Activated T-helper 2 cell treated with anti-CD3 and anti-CD28 coated beads, Interferon-gamma antibody, Interleukin-2, Interleukin-4, amounts not matched to agents 10 μg/mL and 5 μg/mL and 100 μg/mL, durations not matched to agents 14 hours and 24 hours and 36 hours (primary cell): ENCODE measurements at regions not wholly inside any gene's neighbourhood (a gene's known extent, or its start where the extent isn't known, plus 50 kb on each side); places are given as distances from the start of the nearest gene placed in this dataset.

ENCODE experiments used
- DNase-seq: peaks from one replicate; pipeline ENCODE4 v3.0.0; 2021; ENCODE audit warnings: low spot score
- H3K27ac Mint-ChIP-seq: one replicate; pipeline ENCODE4 v1.8.0; 2021; ENCODE audit warnings: mixed read lengths
- H3K27me3 Mint-ChIP-seq: one replicate; pipeline ENCODE4 v1.8.0; 2021; ENCODE audit warnings: low read depth, mixed read lengths
- H3K36me3 Mint-ChIP-seq: one replicate; pipeline ENCODE4 v1.8.0; 2021; ENCODE audit warnings: low read depth, mixed read lengths
- H3K4me1 Mint-ChIP-seq: one replicate; pipeline ENCODE4 v1.8.0; 2021; ENCODE audit warnings: low read depth, mixed read lengths
- H3K4me3 Mint-ChIP-seq: one replicate; pipeline ENCODE4 v1.8.0; 2021; ENCODE audit warnings: low read depth, mild to moderate bottlenecking, moderate library complexity, mixed read lengths
- H3K9me3 Mint-ChIP-seq: one replicate; pipeline ENCODE4 v1.8.0; 2021; ENCODE audit warnings: mixed read lengths
- intact Hi-C: fragments of 100-400 bp; cut with micrococcal nuclease; formaldehyde crosslinking; loops from one replicate; pipeline ENCODE4 v1.15.1; 2023

DNA sequence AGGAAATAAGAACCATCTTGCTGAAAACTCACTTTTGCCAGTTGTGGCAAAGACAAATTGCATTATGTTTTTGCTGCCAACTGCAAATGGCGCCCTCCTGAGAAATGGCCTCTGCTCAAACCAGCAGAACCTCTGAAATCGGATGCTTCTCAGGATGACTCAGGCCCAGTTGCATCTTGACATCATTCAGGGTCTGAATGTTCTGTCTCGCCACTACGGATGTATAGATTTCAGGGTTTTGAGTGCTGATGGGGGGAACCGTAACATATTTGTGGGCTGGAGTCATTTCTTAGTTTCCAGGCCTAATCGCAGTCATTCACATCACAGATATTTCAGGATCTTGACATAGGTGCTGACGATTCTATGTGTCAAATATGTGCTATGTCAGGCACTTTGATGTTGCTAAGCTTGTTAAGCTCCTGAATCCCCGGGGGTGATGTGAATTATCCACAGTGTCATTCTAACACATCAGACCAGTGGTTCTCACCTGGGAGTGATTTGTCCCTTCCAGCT is 207.1 kb downstream of the NFATC2 start:
- intact Hi-C loops = no loop called here
- Mint-ChIP-seq H3K9me3 (no peaks in the 10 kb centered on the region), H3K27me3 (peaks cover 3% of the 10 kb centered on the region), H3K36me3 (no peaks in the 10 kb centered on the region), H3K4me1 (peaks cover 2% of the 10 kb centered on the region), H3K4me3 (no peak overlapping the region), H3K27ac (no peak overlapping the region)
- no peak for DNase-seq

DNA sequence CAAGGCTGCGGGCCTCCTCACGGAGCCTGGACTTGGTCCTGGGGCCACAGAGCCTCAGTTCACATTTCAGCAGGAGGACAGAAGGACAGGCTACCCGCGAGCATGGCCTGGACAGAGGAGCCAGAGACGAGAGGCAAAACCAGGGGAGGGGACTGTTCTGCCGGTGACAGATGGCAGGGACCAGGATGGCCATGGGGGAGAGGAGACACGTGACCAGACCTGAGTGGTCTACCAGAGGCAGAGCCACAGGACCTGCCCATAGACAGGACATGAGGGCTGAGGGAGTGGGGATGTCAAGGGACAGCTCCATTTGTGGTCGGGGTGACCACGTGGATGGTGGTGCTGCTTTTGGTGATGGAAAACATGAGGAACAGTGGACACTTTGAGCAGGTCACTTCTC is 207.9 kb downstream of the NFATC2 start:
- no peak for DNase-seq
- peaks cover 2% of the 10 kb centered on the region for H3K4me1 Mint-ChIP-seq
- H3K27me3 Mint-ChIP-seq = peaks cover 6% of the 10 kb centered on the region
- H3K27ac Mint-ChIP-seq = no peak overlapping the region
- H3K36me3 Mint-ChIP-seq = no peaks in the 10 kb centered on the region
- intact Hi-C loops = no loop called here
- H3K4me3 Mint-ChIP-seq = no peak overlapping the region
- no peaks in the 10 kb centered on the region for H3K9me3 Mint-ChIP-seq

DNA sequence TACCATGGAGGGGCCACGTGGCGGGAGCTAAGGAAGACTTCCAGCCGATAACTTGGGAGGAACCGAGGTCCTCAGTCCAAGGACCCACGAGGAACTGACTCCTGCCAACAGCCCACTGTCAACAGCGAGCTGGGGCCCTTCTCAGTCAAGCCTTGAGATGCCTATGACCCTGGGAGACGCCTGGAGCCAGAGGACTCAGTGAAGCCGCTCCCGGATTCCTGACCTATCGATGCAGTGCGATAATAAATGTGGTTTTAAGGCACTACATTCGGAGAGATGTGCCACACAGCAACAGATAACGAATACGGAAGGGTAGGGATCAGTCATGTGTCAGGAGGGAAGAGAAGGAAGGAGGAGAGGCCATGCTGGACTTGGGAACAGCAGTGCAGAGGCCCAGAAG is 208.5 kb downstream of the NFATC2 start:
- Mint-ChIP-seq H3K27ac (no peak overlapping the region), H3K27me3 (peaks cover 6% of the 10 kb centered on the region), H3K4me1 (peaks cover 1% of the 10 kb centered on the region), H3K9me3 (no peaks in the 10 kb centered on the region), H3K4me3 (no peak overlapping the region), H3K36me3 (no peaks in the 10 kb centered on the region)
- intact Hi-C loops = no loop called here
- no peak for DNase-seq

DNA sequence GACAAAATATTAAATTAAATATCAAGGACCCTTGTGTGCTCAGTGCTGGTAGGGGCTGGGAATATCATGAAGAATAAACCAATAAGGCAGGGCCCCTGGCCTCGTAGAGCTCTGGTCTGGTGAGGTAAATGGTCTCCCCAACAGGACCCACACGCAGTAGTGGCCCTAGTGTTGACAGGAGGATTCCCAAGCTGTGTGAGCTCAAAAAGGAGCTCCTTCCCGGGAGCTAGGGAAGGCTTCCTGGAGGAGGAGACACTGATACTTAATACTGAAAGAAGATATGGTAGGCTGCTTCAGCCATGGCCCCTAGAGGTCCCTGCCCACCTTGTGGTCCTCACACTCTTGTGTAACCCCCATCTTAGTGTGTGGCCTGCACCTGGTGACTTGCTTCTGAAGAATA is 209.1 kb downstream of the NFATC2 start:
- Mint-ChIP-seq H3K27ac (no peak overlapping the region), H3K36me3 (no peaks in the 10 kb centered on the region), H3K9me3 (no peaks in the 10 kb centered on the region), H3K27me3 (peaks cover 6% of the 10 kb centered on the region), H3K4me3 (no peak overlapping the region), H3K4me1 (no peaks in the 10 kb centered on the region)
- intact Hi-C loops = no loop called here
- no peak for DNase-seq

DNA sequence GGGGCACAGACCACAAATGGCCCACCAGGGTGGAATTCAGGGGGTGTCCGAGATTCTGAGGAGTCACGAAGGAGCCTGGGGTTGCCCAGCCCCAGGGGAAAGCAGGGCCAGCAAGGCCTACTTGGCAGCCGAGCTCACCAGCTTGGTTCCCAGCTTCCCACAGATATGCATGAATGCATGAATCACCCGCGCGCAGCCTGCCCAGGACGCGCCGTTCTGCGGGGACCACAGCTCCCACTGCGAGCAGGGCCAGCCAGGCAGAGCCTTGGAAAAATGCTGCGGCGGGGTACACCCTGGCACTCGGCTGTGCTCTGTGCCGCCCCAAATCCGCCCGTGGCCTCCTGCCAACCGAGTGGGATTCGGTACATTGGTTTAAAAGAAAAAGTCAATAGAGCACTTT is 211.0 kb downstream of the NFATC2 start:
- DNase-seq = no peak
- intact Hi-C loops = no loop called here
- Mint-ChIP-seq H3K9me3 (no peaks in the 10 kb centered on the region), H3K36me3 (no peaks in the 10 kb centered on the region), H3K4me1 (no peaks in the 10 kb centered on the region), H3K27me3 (peaks cover 5% of the 10 kb centered on the region), H3K4me3 (no peak overlapping the region), H3K27ac (no peak overlapping the region)

DNA sequence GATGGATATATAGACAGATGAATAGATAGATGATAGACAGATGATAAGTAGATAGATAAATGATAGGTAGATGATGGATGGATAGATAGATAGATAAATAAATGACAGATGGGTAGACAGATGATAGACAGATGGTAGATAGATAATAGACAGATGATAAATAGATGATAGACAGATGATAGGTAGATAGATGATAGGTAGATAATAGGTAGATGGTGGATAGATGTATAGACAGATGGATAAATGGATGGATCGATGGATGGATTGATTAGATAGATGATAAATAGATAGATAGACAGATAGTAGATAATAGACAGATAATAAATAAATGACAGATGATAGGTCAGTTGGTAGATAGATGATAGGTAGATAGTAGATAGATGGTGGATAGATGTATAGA is 212.7 kb downstream of the NFATC2 start:
- Mint-ChIP-seq H3K36me3 (no peaks in the 10 kb centered on the region), H3K4me3 (no peak overlapping the region), H3K27ac (no peak overlapping the region), H3K9me3 (no peaks in the 10 kb centered on the region), H3K4me1 (no peaks in the 10 kb centered on the region), H3K27me3 (peaks cover 5% of the 10 kb centered on the region)
- DNase-seq = no peak
- intact Hi-C loops = no loop called here

DNA sequence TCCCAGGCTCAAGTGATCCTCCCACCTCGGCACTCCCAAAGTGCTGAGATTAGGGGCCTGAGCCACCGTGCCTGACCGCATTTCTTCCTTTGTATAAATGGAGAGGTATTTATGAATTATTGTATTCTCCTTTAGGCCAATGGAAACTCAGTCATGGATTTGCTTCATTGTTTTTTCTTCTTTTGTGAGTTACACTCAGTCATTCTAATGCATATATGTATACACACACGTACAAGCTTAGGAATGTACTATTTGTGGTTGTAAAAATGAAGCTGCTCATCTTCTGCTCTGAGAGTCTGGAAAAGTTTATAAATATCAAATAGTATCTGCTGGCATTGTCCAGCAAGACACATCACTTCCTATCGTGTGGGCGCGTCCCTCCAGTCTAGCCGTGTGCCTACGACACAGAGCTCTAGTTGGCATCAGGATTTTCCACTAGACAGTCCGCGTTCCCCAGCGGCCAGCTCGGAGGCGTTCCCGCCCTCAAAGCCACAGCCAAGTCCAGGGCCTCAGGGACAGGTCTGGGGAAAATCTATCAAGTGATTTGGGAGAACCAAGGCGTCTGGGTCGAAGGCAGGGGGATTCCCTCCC is 215.2 kb downstream of the NFATC2 start:
- Mint-ChIP-seq H3K36me3 (no peaks in the 10 kb centered on the region), H3K9me3 (no peaks in the 10 kb centered on the region), H3K4me3 (no peak overlapping the region), H3K27ac (no peak overlapping the region), H3K4me1 (no peaks in the 10 kb centered on the region), H3K27me3 (peaks cover 5% of the 10 kb centered on the region)
- no peak for DNase-seq
- intact Hi-C loops = no loop called here

DNA sequence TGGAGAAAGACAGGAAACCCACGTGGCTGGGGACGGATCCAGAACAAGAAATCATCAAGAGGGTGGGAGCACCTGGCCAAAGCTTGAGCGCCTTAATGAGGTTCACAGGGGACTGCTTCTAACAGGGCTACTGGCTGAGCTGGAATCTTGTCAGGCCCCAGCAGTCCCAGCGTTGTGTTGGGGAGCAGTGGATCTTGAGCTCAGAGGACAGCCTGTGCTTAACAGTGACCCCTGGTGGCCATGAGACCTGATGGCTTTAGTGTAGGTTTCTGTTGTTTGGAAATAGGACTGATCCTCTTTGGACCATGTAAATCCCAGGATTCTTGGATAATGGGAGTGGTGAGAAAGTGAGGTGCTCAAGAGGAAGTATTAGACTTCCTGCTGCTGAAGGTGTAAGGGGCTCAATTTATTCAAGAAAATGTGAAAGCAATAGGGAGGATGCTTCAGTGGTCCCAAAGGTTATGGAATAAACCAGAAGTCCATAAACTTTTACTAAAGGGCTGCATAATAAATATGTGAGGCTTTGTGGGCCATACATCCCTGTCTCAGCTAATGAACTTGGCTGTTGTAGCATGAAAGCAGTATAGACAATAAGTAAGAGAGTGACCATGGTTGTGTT is 216.2 kb downstream of the NFATC2 start:
- no peaks in the 10 kb centered on the region for H3K9me3 Mint-ChIP-seq
- H3K4me3 Mint-ChIP-seq = no peak overlapping the region
- H3K27me3 Mint-ChIP-seq = peaks cover 5% of the 10 kb centered on the region
- intact Hi-C loops = no loop called here
- no peak for DNase-seq
- no peaks in the 10 kb centered on the region for H3K4me1 Mint-ChIP-seq
- no peaks in the 10 kb centered on the region for H3K36me3 Mint-ChIP-seq
- no peak overlapping the region for H3K27ac Mint-ChIP-seq

DNA sequence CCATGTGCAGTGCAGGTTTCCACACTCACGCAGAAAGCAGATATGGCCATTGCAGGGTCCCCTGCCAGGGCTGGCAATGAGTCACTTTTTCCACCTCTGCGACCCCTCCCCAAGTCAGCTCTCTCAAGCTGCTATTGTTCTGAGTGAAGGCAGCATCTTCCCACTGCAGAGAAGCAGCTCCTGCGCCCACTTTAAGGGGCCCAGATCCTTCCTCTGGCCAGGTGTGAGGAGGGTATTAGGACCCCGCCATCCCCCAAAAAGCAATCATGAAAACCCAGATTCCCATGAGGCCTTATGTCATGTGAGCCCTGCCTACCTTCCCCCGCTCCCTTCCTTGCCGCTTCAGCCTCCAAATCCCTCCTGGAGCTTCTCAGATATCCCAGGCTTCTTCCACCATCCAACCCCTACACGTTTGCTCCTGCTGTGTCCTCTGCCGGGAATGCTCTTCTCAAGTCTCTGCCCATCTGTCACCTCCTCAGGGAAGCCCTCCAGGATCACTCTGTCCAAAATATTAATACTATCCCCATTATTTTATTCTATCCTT is 220.3 kb downstream of the NFATC2 start:
- Mint-ChIP-seq H3K9me3 (no peaks in the 10 kb centered on the region), H3K27ac (no peak overlapping the region), H3K27me3 (no peaks in the 10 kb centered on the region), H3K36me3 (no peaks in the 10 kb centered on the region), H3K4me3 (no peak overlapping the region), H3K4me1 (no peaks in the 10 kb centered on the region)
- DNase-seq = no peak
- intact Hi-C loops = no loop called here

DNA sequence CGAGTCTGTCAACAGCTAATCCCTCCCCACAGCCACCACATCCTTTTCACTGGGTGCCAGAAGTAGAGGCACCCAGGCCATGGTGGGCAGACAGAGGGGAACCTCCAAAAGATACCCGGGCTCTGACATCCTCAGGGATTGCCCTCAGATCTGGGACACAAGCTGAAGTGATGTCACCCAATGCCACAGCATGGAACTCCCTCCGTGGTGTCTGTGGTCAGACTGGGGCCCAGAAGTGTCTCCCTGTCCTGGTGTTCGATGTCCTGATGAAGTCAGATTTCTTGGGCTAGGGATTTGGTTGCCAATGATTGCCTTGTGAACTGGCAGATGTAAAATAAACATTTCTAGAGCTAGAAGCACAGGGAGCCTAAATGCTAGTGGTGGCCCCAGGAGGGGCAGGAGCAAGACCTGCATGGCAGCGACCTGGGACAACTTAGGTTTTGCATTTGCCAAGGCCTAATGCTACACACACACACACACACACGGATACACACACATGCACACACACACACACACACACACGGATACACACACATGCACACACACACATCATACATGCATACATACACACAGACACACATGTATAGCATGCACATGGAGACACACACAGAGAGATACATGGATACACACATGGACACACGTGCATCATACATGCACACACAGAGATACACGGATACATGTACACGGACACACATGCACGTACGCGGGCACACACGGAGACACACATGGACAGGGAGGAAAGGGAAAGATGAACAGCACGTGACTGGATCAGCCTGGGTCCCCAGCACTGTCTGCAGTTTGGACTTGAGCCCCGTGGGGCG is 221.0 kb downstream of the NFATC2 start:
- Mint-ChIP-seq H3K36me3 (no peaks in the 10 kb centered on the region), H3K27me3 (no peaks in the 10 kb centered on the region), H3K27ac (no peak overlapping the region), H3K4me3 (no peak overlapping the region), H3K9me3 (no peaks in the 10 kb centered on the region), H3K4me1 (no peaks in the 10 kb centered on the region)
- no peak for DNase-seq
- intact Hi-C loops = no loop called here

DNA sequence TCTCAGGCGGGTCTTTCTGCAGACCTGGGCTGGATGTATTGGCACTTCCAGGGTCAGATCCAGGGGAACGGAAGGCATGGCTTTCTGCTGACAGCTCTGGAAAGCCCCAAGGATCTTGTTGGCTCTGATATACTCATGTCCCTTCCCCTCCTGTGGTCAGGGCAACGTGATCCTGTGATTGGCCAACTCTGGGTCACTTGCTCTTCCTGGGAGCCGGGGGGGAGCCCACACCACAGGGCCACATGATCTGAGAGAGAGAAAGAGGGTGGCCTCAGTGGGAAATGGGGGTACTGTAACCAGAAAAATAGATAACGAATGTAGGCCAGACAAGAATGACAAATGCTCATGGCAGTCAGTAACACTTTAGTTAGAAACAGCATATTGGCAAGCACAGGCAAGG is 223.0 kb downstream of the NFATC2 start:
- no peak for DNase-seq
- no peak overlapping the region for H3K4me3 Mint-ChIP-seq
- intact Hi-C loops = no loop called here
- H3K27ac Mint-ChIP-seq = no peak overlapping the region
- no peaks in the 10 kb centered on the region for H3K27me3 Mint-ChIP-seq
- H3K36me3 Mint-ChIP-seq = no peaks in the 10 kb centered on the region
- H3K9me3 Mint-ChIP-seq = no peaks in the 10 kb centered on the region
- no peaks in the 10 kb centered on the region for H3K4me1 Mint-ChIP-seq

DNA sequence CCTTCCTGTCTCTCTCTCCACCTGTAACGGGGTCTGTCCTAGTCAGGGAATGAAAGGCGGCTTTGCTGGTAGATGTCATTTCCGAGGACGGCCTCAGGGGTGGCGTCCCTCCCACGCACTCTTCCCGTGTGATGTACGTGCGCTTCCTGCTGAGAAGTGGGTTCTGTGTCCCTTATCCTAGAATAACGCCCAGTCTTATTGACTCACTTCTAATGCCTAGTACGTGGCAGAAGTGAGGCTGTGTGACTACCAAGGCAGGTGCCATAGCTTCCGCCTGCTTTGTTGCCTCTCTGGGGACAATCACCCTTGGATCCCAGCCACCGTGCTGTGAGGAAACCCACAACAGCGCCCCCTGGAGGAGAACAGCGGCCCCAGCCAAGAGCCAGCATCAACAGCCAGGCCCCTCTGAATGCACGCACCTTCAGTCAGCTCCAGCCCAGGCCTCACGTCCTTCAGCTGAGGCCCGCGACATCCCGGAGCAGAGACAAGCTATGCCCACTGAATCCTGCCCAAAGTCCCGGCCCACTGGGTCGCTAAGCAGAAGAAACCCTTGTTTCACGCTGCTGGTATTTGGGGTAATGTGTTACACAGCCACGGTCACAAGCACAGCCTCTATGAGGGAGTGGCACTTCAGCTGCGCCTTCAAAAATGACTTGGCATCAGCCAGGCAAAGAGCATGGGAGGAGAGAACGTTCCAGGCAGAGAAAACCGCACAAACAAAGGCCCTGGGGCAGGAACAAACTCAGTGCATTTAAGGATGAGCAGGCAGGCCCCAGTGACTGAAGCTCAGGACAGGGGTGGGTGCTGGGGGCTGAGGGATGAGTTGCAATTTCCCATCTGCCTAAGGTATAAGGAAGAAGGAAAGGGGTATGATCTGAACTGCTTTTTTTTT is 224.2 kb downstream of the NFATC2 start:
- peak; percentile 18 for DNase-seq
- Mint-ChIP-seq H3K27ac (no peak overlapping the region), H3K4me3 (no peak overlapping the region), H3K27me3 (no peaks in the 10 kb centered on the region), H3K9me3 (no peaks in the 10 kb centered on the region), H3K4me1 (no peaks in the 10 kb centered on the region), H3K36me3 (no peaks in the 10 kb centered on the region)
- intact Hi-C loops = no loop called here
